Hepatocyte (in vitro differentiated cells): ENCODE measurements at regions not wholly inside any gene's neighbourhood (a gene's known extent, or its start where the extent isn't known, plus 50 kb on each side); places are given as distances from the start of the nearest gene placed in this dataset.

Source experiments
- DNase-seq: peaks from one replicate; pipeline ENCODE4 v3.0.0-alpha.2; 2016; ENCODE audit warnings: low spot score
- H2AFZ ChIP-seq: fragments of 200-600 bp; sonication (generic); 2 replicates; pipeline ENCODE4 v1.6.0; 2016; ENCODE audit warnings: antibody characterized with exemption, mild to moderate bottlenecking
- H3K27ac ChIP-seq: fragments of 200-600 bp; sonication (generic); 2 replicates; pipeline ENCODE4 v1.5.1; 2016; ENCODE audit warnings: mild to moderate bottlenecking
- H3K27me3 ChIP-seq: fragments of 200-600 bp; sonication (generic); 2 replicates; pipeline ENCODE4 v1.6.1; 2016
- H3K36me3 ChIP-seq: fragments of 200-600 bp; sonication (generic); replicated peaks from 2 replicates; pipeline ENCODE4 v1.5.1; 2016; ENCODE audit warnings: low read depth; ENCODE audit not compliant: insufficient read depth
- H3K4me1 ChIP-seq: fragments of 200-600 bp; sonication (generic); 2 replicates; pipeline ENCODE4 v1.5.1; 2016; ENCODE audit warnings: mild to moderate bottlenecking, moderate library complexity; ENCODE audit not compliant: insufficient read depth
- H3K4me2 ChIP-seq: fragments of 200-600 bp; sonication (generic); 2 replicates; pipeline ENCODE4 v1.6.0; 2016
- H3K4me3 ChIP-seq: fragments of 200-600 bp; sonication (generic); 2 replicates; pipeline ENCODE4 v1.5.1; 2016; ENCODE audit warnings: mild to moderate bottlenecking
- H3K79me2 ChIP-seq: fragments of 200-600 bp; sonication (generic); 2 replicates; pipeline ENCODE4 v1.6.0; 2017; ENCODE audit warnings: mild to moderate bottlenecking
- H3K9me2 ChIP-seq: fragments of 200-600 bp; sonication (generic); replicated peaks from 2 replicates; pipeline ENCODE4 v1.6.0; 2017; ENCODE audit warnings: mild to moderate bottlenecking; ENCODE audit not compliant: insufficient read depth
- H3K9me3 ChIP-seq: fragments of 200-600 bp; sonication (generic); 2 replicates; pipeline ENCODE4 v1.5.1; 2016; ENCODE audit warnings: low read depth, mild to moderate bottlenecking
- H4K20me1 ChIP-seq: fragments of 200-600 bp; sonication (generic); 2 replicates; pipeline ENCODE4 v1.6.0; 2016; ENCODE audit warnings: mild to moderate bottlenecking; ENCODE audit not compliant: insufficient read depth, poor library complexity, severe bottlenecking
- CTCF ChIP-seq: fragments of 200-600 bp; sonication (generic); IDR thresholded peaks from 2 replicates; pipeline ENCODE4 v1.5.1; 2016; ENCODE audit warnings: antibody characterized with exemption, mild to moderate bottlenecking; ENCODE audit not compliant: poor library complexity
- EZH2 ChIP-seq: fragments of 200-600 bp; sonication (generic); IDR thresholded peaks from 2 replicates; pipeline ENCODE4 v1.6.1; 2016; ENCODE audit warnings: antibody characterized with exemption, mild to moderate bottlenecking, borderline replicate concordance
- EZH2phosphoT487 ChIP-seq: fragments of 200-600 bp; sonication (generic); IDR thresholded peaks from one replicate; pipeline ENCODE4 v1.6.1; 2018; ENCODE audit warnings: antibody characterized with exemption, mild to moderate bottlenecking, low read depth, moderate library complexity; ENCODE audit not compliant: unreplicated experiment, severe bottlenecking
- WGBS: methylation state at CpG from one replicate; pipeline ENCODE4 v1.1.6; 2016; ENCODE audit warnings: low lambda C conversion rate; ENCODE audit errors: missing lambda C conversion rate; 5-methylcytosine and 5-hydroxymethylcytosine counted together

- TF ChIP-seq CTCF (no peak), EZH2phosphoT487 (no peak), EZH2 (no peak)
- H3K27me3 ChIP-seq, result no peaks in the 10 kb centered on the region
These were observed 251.7 kb downstream of the TRIB2 start for GRCh38 chr2:12968399-12968798.

DNA sequence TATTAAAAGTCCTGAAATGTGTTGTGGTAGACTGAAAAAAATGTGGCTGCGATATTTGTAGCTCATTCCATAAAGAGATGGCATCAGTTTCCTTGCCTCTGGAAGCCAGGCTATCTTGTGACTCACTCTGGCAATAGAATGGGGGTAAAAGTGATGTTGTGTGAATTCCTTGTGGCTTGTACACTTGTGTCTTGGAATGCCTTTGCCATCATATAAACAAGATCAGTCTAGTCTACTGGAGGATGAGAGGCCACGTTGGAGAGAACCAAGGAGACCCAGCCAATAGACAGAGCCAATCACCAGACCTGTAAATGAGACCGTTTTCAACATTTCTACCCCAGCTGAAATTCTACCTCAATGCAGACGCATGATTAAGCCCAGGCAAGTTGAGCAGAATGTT lies 254.1 kb downstream of the TRIB2 start:
- Histone ChIP-seq H3K9me2 (no peaks in the 10 kb centered on the region), H3K4me1 (no peaks in the 10 kb centered on the region), H3K27me3 (no peaks in the 10 kb centered on the region), H2AFZ (no peak overlapping the region), H3K27ac (no peak overlapping the region), H3K36me3 (no peaks in the 10 kb centered on the region), H4K20me1 (no peaks in the 10 kb centered on the region), H3K79me2 (no peaks in the 10 kb centered on the region), H3K9me3 (no peaks in the 10 kb centered on the region), H3K4me2 (no peak overlapping the region), H3K4me3 (no peak overlapping the region)
- 90% methylated on average over 4 of the region's 4 CpGs for WGBS
- DNase-seq, result no peak
- TF ChIP-seq EZH2phosphoT487, result no peak
- TF ChIP-seq CTCF, result no peak

More at GRCh38 chr2:12968399-12968798, 251.7 kb downstream of the TRIB2 start:
- Histone ChIP-seq H3K9me2 (no peaks in the 10 kb centered on the region), H3K4me3 (no peak overlapping the region), H4K20me1 (no peaks in the 10 kb centered on the region), H3K79me2 (no peaks in the 10 kb centered on the region), H3K27ac (no peak overlapping the region), H2AFZ (no peak overlapping the region), H3K4me1 (no peaks in the 10 kb centered on the region), H3K4me2 (no peak overlapping the region), H3K9me3 (no peaks in the 10 kb centered on the region), H3K36me3 (no peaks in the 10 kb centered on the region)
- no peak for DNase-seq
- 94% methylated on average over 3 of the region's 3 CpGs for WGBS

DNA sequence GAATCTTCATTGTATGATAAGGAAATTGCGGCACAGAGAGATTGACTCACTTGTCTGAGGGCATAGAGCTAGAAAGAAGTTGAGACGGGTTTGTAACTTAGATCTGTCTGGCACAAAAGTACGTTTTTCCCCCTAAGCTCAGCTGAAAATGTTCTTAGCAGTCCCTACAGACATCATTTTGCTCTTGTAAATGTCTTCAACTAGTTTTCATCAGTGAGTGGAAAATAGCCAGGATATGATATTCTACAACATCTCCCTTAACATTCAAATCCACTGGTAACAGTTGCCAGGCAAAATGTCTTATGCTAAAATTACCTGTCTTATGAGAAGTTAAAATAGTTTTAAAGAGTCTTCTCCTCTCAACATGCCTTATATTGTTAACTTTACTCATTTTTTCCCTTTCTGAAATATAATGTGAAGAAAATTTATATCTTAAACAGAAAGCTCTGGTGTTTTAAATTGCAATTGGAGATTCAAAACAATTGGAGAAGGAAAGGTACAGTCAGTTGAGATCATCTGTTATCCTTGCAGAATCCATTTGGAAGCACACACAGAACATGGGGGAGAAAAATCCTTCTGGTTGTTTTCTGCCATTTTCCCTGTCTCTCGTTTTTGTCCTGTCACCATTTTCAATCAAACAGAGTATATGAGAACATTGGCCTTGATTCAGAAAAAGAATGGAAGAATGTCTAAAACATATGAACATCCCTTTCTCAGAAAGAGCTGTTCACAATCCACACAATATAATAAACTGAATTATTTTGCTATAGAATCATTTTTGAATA lies 255.0 kb downstream of the TRIB2 start:
- H3K36me3 ChIP-seq, result no peaks in the 10 kb centered on the region
- H3K4me2 ChIP-seq, result no peak overlapping the region
- H4K20me1 ChIP-seq, result no peaks in the 10 kb centered on the region
- H3K4me3 ChIP-seq, result no peak overlapping the region
- WGBS, result 87% methylated on average over 4 of the region's 4 CpGs
- TF ChIP-seq EZH2phosphoT487 (no peak), CTCF (no peak), EZH2 (no peak)
- H3K79me2 ChIP-seq, result no peaks in the 10 kb centered on the region
- DNase-seq, result no peak
- H3K9me3 ChIP-seq, result no peaks in the 10 kb centered on the region
- H2AFZ ChIP-seq, result no peak overlapping the region
- H3K4me1 ChIP-seq, result no peaks in the 10 kb centered on the region
- H3K9me2 ChIP-seq, result no peaks in the 10 kb centered on the region
- H3K27ac ChIP-seq, result no peak overlapping the region
- H3K27me3 ChIP-seq, result no peaks in the 10 kb centered on the region
